ENCODE measurements at regions not wholly inside any gene's neighbourhood (a gene's known extent, or its start where the extent isn't known, plus 50 kb on each side); places are given as distances from the start of the nearest gene placed in this dataset.

DNA sequence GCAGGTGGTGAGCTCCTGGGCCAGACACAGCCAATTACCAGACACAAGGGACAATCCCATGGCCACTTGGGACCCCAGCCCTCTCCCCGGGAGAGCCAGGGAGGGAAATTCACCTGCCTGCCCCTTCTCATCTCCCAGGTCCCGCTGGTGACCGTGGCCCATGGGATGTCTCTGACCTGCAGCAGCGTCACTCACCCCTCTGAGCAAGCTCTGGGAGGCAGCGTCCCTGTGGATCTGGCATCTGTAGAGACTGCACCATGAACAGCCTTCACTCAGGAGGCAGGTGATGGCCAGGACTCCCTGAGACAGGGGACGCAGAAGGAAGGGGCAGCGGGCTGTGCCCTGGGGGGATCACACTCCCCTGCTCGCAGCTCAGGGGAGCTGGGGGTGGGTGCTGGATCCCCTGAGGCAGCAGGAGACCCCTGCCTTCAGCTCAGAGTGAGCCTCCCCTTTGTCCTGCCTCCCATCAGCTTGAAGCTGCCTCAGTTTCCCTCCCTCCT, 90.8 kb downstream of the FOXL3 start:
- ChIA-PET CTCF (interaction anchor here (0.6 kb wide), 1 partner anchor 15 kb away, joined by 3 read pairs; no protein-coding TSS in a partner anchor), POLR2A (no interaction called here)
- no peaks in the 10 kb centered on the region for H3K4me1 ChIP-seq (ENCODE audit: control insufficient read depth, insufficient read depth, low read length)
- no peaks in the 10 kb centered on the region for H3K36me3 ChIP-seq (ENCODE audit: control insufficient read depth in 2 of 2, insufficient read depth in 1 of 2, low read length in 2 of 2)
- TF ChIP-seq ZNF776 (tag by site-specific recombination; IDR thresholded peaks at IDR 0.05; ENCODE audit: borderline replicate concordance) (no peak), ZNF341 (tag by site-specific recombination; IDR thresholded peaks at IDR 0.05; ENCODE audit: low read depth) (0 out of 2 replicates have a peak, but pooled peaks have one; percentile 11), ZNF629 (tag by site-specific recombination; IDR thresholded peaks at IDR 0.05) (no peak)
- TF ChIP-seq, protein P1, sequence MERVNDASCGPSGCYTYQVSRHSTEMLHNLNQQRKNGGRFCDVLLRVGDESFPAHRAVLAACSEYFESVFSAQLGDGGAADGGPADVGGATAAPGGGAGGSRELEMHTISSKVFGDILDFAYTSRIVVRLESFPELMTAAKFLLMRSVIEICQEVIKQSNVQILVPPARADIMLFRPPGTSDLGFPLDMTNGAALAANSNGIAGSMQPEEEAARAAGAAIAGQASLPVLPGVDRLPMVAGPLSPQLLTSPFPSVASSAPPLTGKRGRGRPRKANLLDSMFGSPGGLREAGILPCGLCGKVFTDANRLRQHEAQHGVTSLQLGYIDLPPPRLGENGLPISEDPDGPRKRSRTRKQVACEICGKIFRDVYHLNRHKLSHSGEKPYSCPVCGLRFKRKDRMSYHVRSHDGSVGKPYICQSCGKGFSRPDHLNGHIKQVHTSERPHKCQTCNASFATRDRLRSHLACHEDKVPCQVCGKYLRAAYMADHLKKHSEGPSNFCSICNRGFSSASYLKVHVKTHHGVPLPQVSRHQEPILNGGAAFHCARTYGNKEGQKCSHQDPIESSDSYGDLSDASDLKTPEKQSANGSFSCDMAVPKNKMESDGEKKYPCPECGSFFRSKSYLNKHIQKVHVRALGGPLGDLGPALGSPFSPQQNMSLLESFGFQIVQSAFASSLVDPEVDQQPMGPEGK (tag by site-specific recombination; IDR thresholded peaks at IDR 0.05): no peak
- no peak overlapping the region for H3K27ac ChIP-seq (ENCODE audit: extremely low read depth, low read depth, low read length)
- no peaks in the 10 kb centered on the region for H3K9me3 ChIP-seq (ENCODE audit: control insufficient read depth, insufficient read depth, low read depth, low read length)
- H3K4me3 ChIP-seq (ENCODE audit: low read depth, low read length): no peak overlapping the region

DNA sequence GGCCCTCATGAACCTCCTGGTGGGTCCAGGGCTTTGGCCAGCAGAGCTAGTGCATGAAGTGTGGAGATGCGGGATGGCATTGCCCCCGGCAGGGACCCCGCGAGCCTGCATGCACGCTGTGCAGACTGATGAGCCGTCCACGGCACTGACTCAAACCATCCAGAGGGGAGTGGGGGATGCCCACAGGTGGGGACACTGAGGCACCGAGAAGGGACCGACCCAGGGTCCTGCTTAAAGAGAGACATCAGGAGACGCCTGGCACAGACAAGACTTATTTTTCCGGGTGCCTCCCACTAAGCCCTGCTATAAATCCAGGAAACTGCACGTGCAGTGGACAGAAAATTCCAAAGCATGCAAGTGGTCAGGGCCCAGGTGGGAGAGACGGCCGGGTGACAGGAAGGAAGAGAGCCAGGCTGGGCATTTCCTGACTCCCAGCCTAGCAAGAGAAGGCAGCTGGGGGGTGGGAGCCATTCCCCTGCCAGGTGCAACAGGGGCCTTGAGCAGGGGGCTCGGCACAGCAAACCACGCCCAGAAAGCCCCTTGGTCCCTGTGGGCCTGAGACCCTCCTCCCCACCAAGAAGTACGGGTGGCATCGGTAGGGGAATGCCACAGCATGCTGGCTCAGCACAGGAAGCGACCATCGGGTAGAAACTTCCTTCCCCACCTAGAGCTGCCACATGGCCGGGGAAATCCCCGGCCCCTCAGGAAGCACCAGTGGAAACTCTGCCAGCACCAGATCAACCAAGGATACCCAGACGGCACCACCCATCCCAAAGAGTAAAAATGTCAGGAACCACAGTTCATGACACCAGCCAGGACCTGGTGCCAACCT, 91.5 kb downstream of the FOXL3 start:
- Histone ChIP-seq H3K4me1 (ENCODE audit: control insufficient read depth, insufficient read depth, low read length) (no peaks in the 10 kb centered on the region), H3K9me3 (ENCODE audit: control insufficient read depth, insufficient read depth, low read depth, low read length) (no peaks in the 10 kb centered on the region), H3K36me3 (ENCODE audit: control insufficient read depth in 2 of 2, insufficient read depth in 1 of 2, low read length in 2 of 2) (no peaks in the 10 kb centered on the region), H3K27ac (ENCODE audit: extremely low read depth, low read depth, low read length) (no peak overlapping the region), H3K4me3 (ENCODE audit: low read depth, low read length) (no peak overlapping the region)
- TF ChIP-seq ZNF214 (tag by site-specific recombination; IDR thresholded peaks at IDR 0.05; ENCODE audit: borderline replicate concordance) (no peak), ZSCAN30 (tag by site-specific recombination; IDR thresholded peaks at IDR 0.05) (no peak), ZNF768 (tag by site-specific recombination; IDR thresholded peaks at IDR 0.05) (no peak), GLI4 (tag by site-specific recombination; IDR thresholded peaks at IDR 0.05) (no peak), ZNF366 (tag by site-specific recombination; conservative IDR thresholded peaks at IDR 0.05) (no peak), ZNF239 (tag by site-specific recombination; IDR thresholded peaks at IDR 0.05) (no peak), OVOL3 (tag by site-specific recombination; IDR thresholded peaks at IDR 0.05) (no peak), ZNF529 (tag by site-specific recombination; IDR thresholded peaks at IDR 0.05; ENCODE audit: insufficient replicate concordance) (no peak), ZFP3 (tag by site-specific recombination; IDR thresholded peaks at IDR 0.05; ENCODE audit: low read depth) (no peak), ZNF138 (tag by site-specific recombination; IDR thresholded peaks at IDR 0.05; ENCODE audit: borderline replicate concordance) (no peak), ZNF16 (tag by site-specific recombination; IDR thresholded peaks at IDR 0.05; ENCODE audit: low read depth) (no peak)
- TF ChIP-seq, protein P2, sequence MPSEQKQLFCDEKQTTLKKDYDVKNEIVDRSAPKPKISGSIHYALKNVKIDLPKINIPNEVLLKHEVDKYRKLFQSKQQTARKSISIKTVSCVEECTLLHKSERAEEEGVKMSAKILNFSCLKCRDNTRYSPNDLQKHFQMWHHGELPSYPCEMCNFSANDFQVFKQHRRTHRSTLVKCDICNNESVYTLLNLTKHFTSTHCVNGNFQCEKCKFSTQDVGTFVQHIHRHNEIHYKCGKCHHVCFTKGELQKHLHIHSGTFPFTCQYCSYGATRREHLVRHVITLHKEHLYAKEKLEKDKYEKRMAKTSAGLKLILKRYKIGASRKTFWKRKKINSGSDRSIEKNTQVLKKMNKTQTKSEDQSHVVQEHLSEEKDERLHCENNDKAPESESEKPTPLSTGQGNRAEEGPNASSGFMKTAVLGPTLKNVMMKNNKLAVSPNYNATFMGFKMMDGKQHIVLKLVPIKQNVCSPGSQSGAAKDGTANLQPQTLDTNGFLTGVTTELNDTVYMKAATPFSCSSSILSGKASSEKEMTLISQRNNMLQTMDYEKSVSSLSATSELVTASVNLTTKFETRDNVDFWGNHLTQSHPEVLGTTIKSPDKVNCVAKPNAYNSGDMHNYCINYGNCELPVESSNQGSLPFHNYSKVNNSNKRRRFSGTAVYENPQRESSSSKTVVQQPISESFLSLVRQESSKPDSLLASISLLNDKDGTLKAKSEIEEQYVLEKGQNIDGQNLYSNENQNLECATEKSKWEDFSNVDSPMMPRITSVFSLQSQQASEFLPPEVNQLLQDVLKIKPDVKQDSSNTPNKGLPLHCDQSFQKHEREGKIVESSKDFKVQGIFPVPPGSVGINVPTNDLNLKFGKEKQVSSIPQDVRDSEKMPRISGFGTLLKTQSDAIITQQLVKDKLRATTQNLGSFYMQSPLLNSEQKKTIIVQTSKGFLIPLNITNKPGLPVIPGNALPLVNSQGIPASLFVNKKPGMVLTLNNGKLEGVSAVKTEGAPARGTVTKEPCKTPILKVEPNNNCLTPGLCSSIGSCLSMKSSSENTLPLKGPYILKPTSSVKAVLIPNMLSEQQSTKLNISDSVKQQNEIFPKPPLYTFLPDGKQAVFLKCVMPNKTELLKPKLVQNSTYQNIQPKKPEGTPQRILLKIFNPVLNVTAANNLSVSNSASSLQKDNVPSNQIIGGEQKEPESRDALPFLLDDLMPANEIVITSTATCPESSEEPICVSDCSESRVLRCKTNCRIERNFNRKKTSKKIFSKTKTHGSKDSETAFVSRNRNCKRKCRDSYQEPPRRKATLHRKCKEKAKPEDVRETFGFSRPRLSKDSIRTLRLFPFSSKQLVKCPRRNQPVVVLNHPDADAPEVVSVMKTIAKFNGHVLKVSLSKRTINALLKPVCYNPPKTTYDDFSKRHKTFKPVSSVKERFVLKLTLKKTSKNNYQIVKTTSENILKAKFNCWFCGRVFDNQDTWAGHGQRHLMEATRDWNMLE (tag by site-specific recombination; conservative IDR thresholded peaks at IDR 0.05; ENCODE audit: low read depth): no peak
- CTCF ChIA-PET: interaction anchor here (0.6 kb wide), 1 partner anchor 16 kb away, joined by 3 read pairs; no protein-coding TSS in a partner anchor
- POLR2A ChIA-PET: no interaction called here

Data from HEK293 (cell line).